Natural killer cell treated with Interleukin-12 subunit alpha and Interleukin-12 subunit beta and Interleukin-15 and Interleukin-18, amount 100 ng/mL, for 72 hours (primary cell): ENCODE measurements at regions not wholly inside any gene's neighbourhood (a gene's known extent, or its start where the extent isn't known, plus 50 kb on each side); places are given as distances from the start of the nearest gene placed in this dataset.
"Not testable (repeated sequence)": the region's sequence is repeated elsewhere in the genome, so short reads cannot be mapped to it uniquely, and the experiment has no call there.

ENCODE experiments used
- ATAC-seq, 2 donors: fragments of 150-1000 bp; cut with Tn5 transposase in 1 of 2; sonication (Bioruptor Pico), chemical (Tn5 transposase) in 1 of 2; 2 replicates each; pipeline ENCODE4 v1.10.0; 2021
- DNase-seq: peaks from one replicate; pipeline ENCODE4 v3.0.0; 2022; ENCODE audit warnings: low spot score
- H3K27ac Mint-ChIP-seq, 2 donors: 1 replicate in 1 of 2; 2 replicates in 1 of 2; pipeline ENCODE4 v1.8.0; 2022; ENCODE audit warnings: mixed read lengths in 2 of 2, mild to moderate bottlenecking in 1 of 2, moderate library complexity in 1 of 2
- H3K27me3 Mint-ChIP-seq, 2 donors: 1 replicate in 1 of 2; 2 replicates in 1 of 2; pipeline ENCODE4 v1.8.0; 2022; ENCODE audit warnings: mixed read lengths in 2 of 2
- H3K36me3 Mint-ChIP-seq: one replicate; pipeline ENCODE4 v1.8.0; 2022; ENCODE audit warnings: mixed read lengths
- H3K4me1 Mint-ChIP-seq, 2 donors: 1 replicate in 1 of 2; 2 replicates in 1 of 2; pipeline ENCODE4 v1.8.0; 2022; ENCODE audit warnings: low read depth in 2 of 2, mixed read lengths in 2 of 2, mild to moderate bottlenecking in 1 of 2
- H3K4me3 Mint-ChIP-seq: one replicate; pipeline ENCODE4 v1.8.0; 2022; ENCODE audit warnings: mixed read lengths
- H3K9me3 Mint-ChIP-seq: 2 replicates; pipeline ENCODE4 v1.8.0; 2022; ENCODE audit warnings: mixed read lengths

- no peaks in the 10 kb centered on the region for H3K36me3 Mint-ChIP-seq
- ATAC-seq (no peak), DNase-seq (no peak)
- H3K4me3 Mint-ChIP-seq = no peak overlapping the region
- H3K27me3 Mint-ChIP-seq = no peaks in the 10 kb centered on the region
- no peaks in the 10 kb centered on the region for H3K4me1 Mint-ChIP-seq
- no peak overlapping the region for H3K27ac Mint-ChIP-seq
- peaks cover 26% of the 10 kb centered on the region for H3K9me3 Mint-ChIP-seq
Observed at GRCh38 chr5:121596882-121597281, 254.8 kb upstream of the FTMT start.

GRCh38 chr5:121608826-121609225, 242.9 kb upstream of the FTMT start:
- Mint-ChIP-seq H3K4me1 (no peaks in the 10 kb centered on the region), H3K27ac (no peak overlapping the region), H3K36me3 (peaks cover 10% of the 10 kb centered on the region), H3K27me3 (no peaks in the 10 kb centered on the region), H3K9me3 (peaks cover 17% of the 10 kb centered on the region), H3K4me3 (no peak overlapping the region)
- no peak for ATAC-seq
- no peak for DNase-seq

- H3K4me3 Mint-ChIP-seq = no peak overlapping the region
- peaks cover 8% of the 10 kb centered on the region for H3K9me3 Mint-ChIP-seq
- no peaks in the 10 kb centered on the region for H3K27me3 Mint-ChIP-seq
- no peak for DNase-seq
- ATAC-seq = no peak
- H3K36me3 Mint-ChIP-seq = no peaks in the 10 kb centered on the region
- H3K27ac Mint-ChIP-seq = no peak overlapping the region
- no peaks in the 10 kb centered on the region for H3K4me1 Mint-ChIP-seq
Observed at GRCh38 chr5:121624035-121624434, 227.6 kb upstream of the FTMT start.

- no peak for DNase-seq
- H3K27me3 Mint-ChIP-seq = no peaks in the 10 kb centered on the region
- H3K36me3 Mint-ChIP-seq = no peaks in the 10 kb centered on the region
Observed at GRCh38 chr5:121628783-121629182, 222.9 kb upstream of the FTMT start.

GRCh38 chr5:121630402-121630801, 221.3 kb upstream of the FTMT start:
- no peak overlapping the region for H3K4me3 Mint-ChIP-seq
- no peak for DNase-seq
- no peaks in the 10 kb centered on the region for H3K4me1 Mint-ChIP-seq
- H3K9me3 Mint-ChIP-seq = peaks cover 6% of the 10 kb centered on the region
- H3K27me3 Mint-ChIP-seq = no peaks in the 10 kb centered on the region
- no peaks in the 10 kb centered on the region for H3K36me3 Mint-ChIP-seq
- no peak for ATAC-seq
- no peak overlapping the region for H3K27ac Mint-ChIP-seq

More at GRCh38 chr5:121628783-121629182, 222.9 kb upstream of the FTMT start:
- peaks cover 9% of the 10 kb centered on the region for H3K9me3 Mint-ChIP-seq
- no peaks in the 10 kb centered on the region for H3K4me1 Mint-ChIP-seq
- no peak overlapping the region for H3K4me3 Mint-ChIP-seq
- ATAC-seq = no peak
- H3K27ac Mint-ChIP-seq = no peak overlapping the region

- Mint-ChIP-seq H3K9me3 (peaks cover 16% of the 10 kb centered on the region), H3K4me3 (no peak overlapping the region), H3K27ac (no peak overlapping the region), H3K36me3 (no peaks in the 10 kb centered on the region), H3K27me3 (no peaks in the 10 kb centered on the region), H3K4me1 (no peaks in the 10 kb centered on the region)
- DNase-seq = no peak
- no peak for ATAC-seq
Observed at GRCh38 chr5:121634946-121635345, 216.7 kb upstream of the FTMT start.

- Mint-ChIP-seq H3K4me3 (no peak overlapping the region), H3K9me3 (peaks cover 20% of the 10 kb centered on the region), H3K27ac (no peak overlapping the region), H3K4me1 (no peaks in the 10 kb centered on the region), H3K27me3 (no peaks in the 10 kb centered on the region), H3K36me3 (no peaks in the 10 kb centered on the region)
- ATAC-seq = no peak
- no peak for DNase-seq
Observed at GRCh38 chr5:121638126-121638525, 213.6 kb upstream of the FTMT start.

GRCh38 chr5:121640298-121640697, 211.4 kb upstream of the FTMT start:
- ATAC-seq (no peak), DNase-seq (no peak)
- Mint-ChIP-seq H3K36me3 (no peaks in the 10 kb centered on the region), H3K4me3 (no peak overlapping the region), H3K27me3 (no peaks in the 10 kb centered on the region), H3K9me3 (peaks cover 29% of the 10 kb centered on the region), H3K4me1 (no peaks in the 10 kb centered on the region), H3K27ac (no peak overlapping the region)

- H3K9me3 Mint-ChIP-seq = peaks cover 26% of the 10 kb centered on the region
- H3K4me1 Mint-ChIP-seq = no peaks in the 10 kb centered on the region
- no peaks in the 10 kb centered on the region for H3K36me3 Mint-ChIP-seq
- no peak overlapping the region for H3K4me3 Mint-ChIP-seq
- H3K27me3 Mint-ChIP-seq = no peaks in the 10 kb centered on the region
- DNase-seq = no peak
- H3K27ac Mint-ChIP-seq = no peak overlapping the region
- ATAC-seq = no peak
Observed at GRCh38 chr5:121658221-121658620, 193.5 kb upstream of the FTMT start.

GRCh38 chr5:121660142-121660541, 191.5 kb upstream of the FTMT start:
- H3K36me3 Mint-ChIP-seq = peaks cover 4% of the 10 kb centered on the region
- H3K27me3 Mint-ChIP-seq = no peaks in the 10 kb centered on the region
- no peak overlapping the region for H3K4me3 Mint-ChIP-seq
- no peak overlapping the region for H3K27ac Mint-ChIP-seq
- H3K4me1 Mint-ChIP-seq = no peaks in the 10 kb centered on the region
- H3K9me3 Mint-ChIP-seq = peaks cover 39% of the 10 kb centered on the region
- no peak for ATAC-seq
- DNase-seq = no peak

GRCh38 chr5:121665542-121665941, 186.1 kb upstream of the FTMT start:
- not testable (repeated sequence) for H3K27ac Mint-ChIP-seq, H3K4me1 Mint-ChIP-seq, H3K36me3 Mint-ChIP-seq, DNase-seq, ATAC-seq, H3K4me3 Mint-ChIP-seq, H3K27me3 Mint-ChIP-seq
- H3K9me3 Mint-ChIP-seq = peaks cover 40% of the 10 kb centered on the region

GRCh38 chr5:121667292-121667691, 184.4 kb upstream of the FTMT start:
- H3K9me3 Mint-ChIP-seq = peaks cover 31% of the 10 kb centered on the region
- ATAC-seq = no peak

GRCh38 chr5:121668635-121669034, 183.0 kb upstream of the FTMT start:
- Mint-ChIP-seq H3K27me3 (no peaks in the 10 kb centered on the region), H3K27ac (no peak overlapping the region), H3K4me1 (no peaks in the 10 kb centered on the region), H3K4me3 (no peak overlapping the region), H3K9me3 (peaks cover 22% of the 10 kb centered on the region), H3K36me3 (peaks cover 2% of the 10 kb centered on the region)
- ATAC-seq = no peak
- DNase-seq = no peak

More at GRCh38 chr5:121667292-121667691, 184.4 kb upstream of the FTMT start:
- H3K36me3 Mint-ChIP-seq = peaks cover 4% of the 10 kb centered on the region
- no peaks in the 10 kb centered on the region for H3K4me1 Mint-ChIP-seq
- no peak for DNase-seq
- H3K27me3 Mint-ChIP-seq = no peaks in the 10 kb centered on the region
- H3K27ac Mint-ChIP-seq = no peak overlapping the region
- H3K4me3 Mint-ChIP-seq = no peak overlapping the region

GRCh38 chr5:121671624-121672023, 180.1 kb upstream of the FTMT start:
- H3K4me1 Mint-ChIP-seq = no peaks in the 10 kb centered on the region
- no peak for DNase-seq
- H3K27ac Mint-ChIP-seq = no peak overlapping the region
- H3K36me3 Mint-ChIP-seq = no peaks in the 10 kb centered on the region
- H3K27me3 Mint-ChIP-seq = no peaks in the 10 kb centered on the region
- H3K4me3 Mint-ChIP-seq = no peak overlapping the region
- no peak for ATAC-seq
- H3K9me3 Mint-ChIP-seq = peaks cover 9% of the 10 kb centered on the region

- Mint-ChIP-seq H3K9me3 (no peaks in the 10 kb centered on the region), H3K4me1 (no peaks in the 10 kb centered on the region), H3K27me3 (no peaks in the 10 kb centered on the region), H3K36me3 (no peaks in the 10 kb centered on the region), H3K4me3 (no peak overlapping the region), H3K27ac (no peak overlapping the region)
- DNase-seq = no peak
- ATAC-seq = no peak
Observed at GRCh38 chr5:121675924-121676323, 175.8 kb upstream of the FTMT start.
